B cell (primary cell): ENCODE measurements at regions not wholly inside any gene's neighbourhood (a gene's known extent, or its start where the extent isn't known, plus 50 kb on each side); places are given as distances from the start of the nearest gene placed in this dataset.

Source experiments
- EZH2 ChIP-seq: IDR thresholded peaks from 2 replicates; pipeline ENCODE4 v1.6.1; 2012; ENCODE audit warnings: borderline replicate concordance, low read depth, mild to moderate bottlenecking, moderate library complexity, low read length; ENCODE audit not compliant: insufficient read depth, poor library complexity, severe bottlenecking
- TF ChIP-seq, protein P1 (sequence below): fragments of 200-600 bp; IDR thresholded peaks from one replicate; pipeline ENCODE4 v1.8.0; 2022; ENCODE audit warnings: antibody characterized with exemption, mild to moderate bottlenecking

- TF ChIP-seq, protein P1, sequence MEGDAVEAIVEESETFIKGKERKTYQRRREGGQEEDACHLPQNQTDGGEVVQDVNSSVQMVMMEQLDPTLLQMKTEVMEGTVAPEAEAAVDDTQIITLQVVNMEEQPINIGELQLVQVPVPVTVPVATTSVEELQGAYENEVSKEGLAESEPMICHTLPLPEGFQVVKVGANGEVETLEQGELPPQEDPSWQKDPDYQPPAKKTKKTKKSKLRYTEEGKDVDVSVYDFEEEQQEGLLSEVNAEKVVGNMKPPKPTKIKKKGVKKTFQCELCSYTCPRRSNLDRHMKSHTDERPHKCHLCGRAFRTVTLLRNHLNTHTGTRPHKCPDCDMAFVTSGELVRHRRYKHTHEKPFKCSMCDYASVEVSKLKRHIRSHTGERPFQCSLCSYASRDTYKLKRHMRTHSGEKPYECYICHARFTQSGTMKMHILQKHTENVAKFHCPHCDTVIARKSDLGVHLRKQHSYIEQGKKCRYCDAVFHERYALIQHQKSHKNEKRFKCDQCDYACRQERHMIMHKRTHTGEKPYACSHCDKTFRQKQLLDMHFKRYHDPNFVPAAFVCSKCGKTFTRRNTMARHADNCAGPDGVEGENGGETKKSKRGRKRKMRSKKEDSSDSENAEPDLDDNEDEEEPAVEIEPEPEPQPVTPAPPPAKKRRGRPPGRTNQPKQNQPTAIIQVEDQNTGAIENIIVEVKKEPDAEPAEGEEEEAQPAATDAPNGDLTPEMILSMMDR = no peak
- TF ChIP-seq EZH2 = no peak
Observed at GRCh38 chr2:57199663-57200062, 846.9 kb upstream of the VRK2 start.
